HG03442 (cell line): ENCODE measurements at regions not wholly inside any gene's neighbourhood (a gene's known extent, or its start where the extent isn't known, plus 50 kb on each side); places are given as distances from the start of the nearest gene placed in this dataset.
A peak's percentile ranks its signal among the peaks of the same experiment; 100 is the strongest.

Source experiments
- ATAC-seq: cut with Tn5 transposase; IDR thresholded peaks from one replicate; pipeline ENCODE4 v1.9.1; 2021; ENCODE audit warnings: mild to moderate bottlenecking, moderate library complexity; ENCODE audit not compliant: unreplicated experiment

- no peak for ATAC-seq
Observed at GRCh38 chr10:43982250-43982649, 333.6 kb upstream of the ZNF32 start.

GRCh38 chr10:43981696-43982095, 333.0 kb upstream of the ZNF32 start:
- no peak for ATAC-seq

DNA sequence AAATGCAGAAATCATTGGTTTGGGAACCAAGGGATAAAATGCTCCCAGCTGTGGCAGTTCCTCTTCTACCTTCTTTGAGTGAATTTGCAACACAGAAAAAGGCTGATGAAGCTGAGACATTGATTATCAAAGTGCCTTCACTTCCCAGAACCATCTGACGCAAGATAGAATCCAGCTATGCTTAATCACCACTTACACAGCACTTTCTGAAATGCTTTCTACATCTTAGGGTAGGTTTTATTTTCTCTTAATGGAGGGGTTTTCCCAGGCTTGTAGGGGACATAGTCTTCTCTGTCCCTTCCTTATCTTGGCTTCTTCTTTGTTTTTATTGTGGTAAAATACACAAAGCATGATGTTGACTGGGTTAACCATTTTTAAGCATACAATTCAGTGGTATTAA, 332.6 kb upstream of the ZNF32 start:
- ATAC-seq, result no peak

GRCh38 chr10:43980715-43981114, 332.0 kb upstream of the ZNF32 start:
- ATAC-seq, result no peak

DNA sequence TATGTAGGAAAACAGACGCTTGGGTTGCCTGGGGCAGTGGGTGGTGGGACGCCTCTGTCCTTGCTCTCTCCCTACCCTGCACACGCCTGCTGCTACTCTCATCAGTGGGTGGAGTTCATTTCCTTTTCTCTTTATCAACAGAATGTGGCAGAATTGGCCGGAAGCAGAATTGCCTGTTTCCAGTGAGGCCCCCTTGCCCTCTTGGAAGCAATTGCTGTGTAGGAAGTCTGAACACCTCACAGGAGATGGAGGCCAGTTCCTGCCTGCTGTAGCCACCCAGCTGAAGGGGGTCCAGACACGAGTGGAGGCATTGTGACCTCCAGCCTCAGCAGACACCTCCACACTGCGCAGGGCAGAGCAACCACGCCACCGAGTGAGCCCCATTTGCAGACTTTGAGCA, 331.6 kb upstream of the ZNF32 start:
- no peak for ATAC-seq

DNA sequence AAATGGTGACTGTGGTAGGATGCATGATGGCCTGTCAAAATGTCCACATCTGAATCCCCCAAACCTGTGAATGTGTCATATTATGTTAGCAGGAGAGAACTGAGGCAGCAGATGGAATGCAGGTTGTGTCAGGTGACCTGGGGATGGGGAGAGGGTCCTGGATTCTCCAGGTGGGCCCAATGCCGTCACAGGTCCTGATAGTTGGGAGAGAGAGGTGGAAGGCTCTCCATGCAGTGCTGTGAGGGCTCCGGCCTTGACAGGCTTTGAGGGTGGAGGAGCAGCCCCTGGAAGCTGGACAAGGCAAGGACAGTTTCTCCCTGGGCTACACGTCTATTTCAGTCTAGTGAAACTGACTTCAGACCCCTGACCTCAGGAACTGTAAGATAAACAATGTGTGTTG, 330.9 kb upstream of the ZNF32 start:
- ATAC-seq, result no peak

- no peak for ATAC-seq
Observed at GRCh38 chr10:43978936-43979335, 330.3 kb upstream of the ZNF32 start.

DNA sequence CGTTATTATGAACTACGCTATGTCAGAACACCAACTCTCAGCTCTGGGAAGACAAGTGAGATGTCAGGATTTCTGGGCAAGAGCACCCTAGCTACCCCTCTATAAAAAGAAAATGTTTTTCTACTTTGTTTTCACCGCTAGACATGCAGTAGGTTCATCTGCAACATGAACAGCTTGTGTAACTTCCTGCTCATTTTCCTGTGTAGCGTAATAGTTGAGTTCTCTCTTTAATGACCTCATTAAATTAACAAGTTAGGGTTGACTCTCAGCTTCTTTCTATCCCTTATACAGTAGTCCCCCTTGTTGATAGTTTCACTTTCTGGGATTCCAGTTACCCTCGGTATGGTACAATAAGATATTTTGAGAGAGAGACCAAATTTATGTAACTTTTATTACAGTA, 329.4 kb upstream of the ZNF32 start:
- ATAC-seq, result no peak

GRCh38 chr10:43976292-43976691, 327.6 kb upstream of the ZNF32 start:
- ATAC-seq, result no peak

DNA sequence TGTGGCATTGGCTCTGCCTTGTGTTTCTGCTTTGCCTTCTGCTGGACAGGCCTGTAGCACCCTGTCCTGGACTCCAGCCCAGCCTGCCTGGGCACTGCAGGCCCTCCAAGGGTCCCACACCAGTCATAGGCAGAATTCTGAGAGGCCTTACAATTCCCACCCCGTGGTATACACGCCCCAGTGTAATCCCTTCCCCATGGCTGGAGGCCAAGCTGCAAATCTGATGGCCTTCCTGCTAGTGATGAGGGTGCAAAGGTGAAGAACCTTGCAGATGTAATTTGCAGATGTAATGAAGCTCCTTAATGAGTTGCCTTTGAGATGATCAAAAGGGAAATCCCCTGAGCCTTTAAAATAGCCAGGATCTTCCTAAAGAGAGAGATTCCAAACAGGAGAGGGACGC, 325.1 kb upstream of the ZNF32 start:
- ATAC-seq, result no peak

- ATAC-seq, result no peak
Observed at GRCh38 chr10:43972976-43973647, 324.4 kb upstream of the ZNF32 start.

- ATAC-seq, result no peak
Observed at GRCh38 chr10:43971981-43972380, 323.3 kb upstream of the ZNF32 start.

- ATAC-seq, result no peak
Observed at GRCh38 chr10:43971306-43971705, 322.6 kb upstream of the ZNF32 start.

DNA sequence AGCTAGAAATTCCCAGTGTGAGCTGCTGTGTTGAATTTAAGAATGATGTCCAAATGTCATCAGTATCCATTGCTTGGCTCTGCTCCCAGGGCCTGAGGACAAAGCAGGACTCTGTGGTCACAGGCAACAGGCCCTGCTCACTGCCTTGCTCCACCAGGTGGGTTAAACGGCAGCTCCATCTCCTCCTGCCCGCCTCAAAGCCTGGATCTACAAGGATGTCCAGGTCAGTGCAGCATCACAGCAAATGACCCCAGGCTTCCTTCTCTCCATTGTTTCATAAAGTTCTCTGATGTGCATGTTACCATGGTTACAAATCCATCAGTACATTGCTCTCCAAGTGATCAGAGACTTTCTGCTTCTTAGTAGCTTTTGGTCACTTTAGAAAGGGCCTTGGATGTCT, 322.0 kb upstream of the ZNF32 start:
- no peak for ATAC-seq

DNA sequence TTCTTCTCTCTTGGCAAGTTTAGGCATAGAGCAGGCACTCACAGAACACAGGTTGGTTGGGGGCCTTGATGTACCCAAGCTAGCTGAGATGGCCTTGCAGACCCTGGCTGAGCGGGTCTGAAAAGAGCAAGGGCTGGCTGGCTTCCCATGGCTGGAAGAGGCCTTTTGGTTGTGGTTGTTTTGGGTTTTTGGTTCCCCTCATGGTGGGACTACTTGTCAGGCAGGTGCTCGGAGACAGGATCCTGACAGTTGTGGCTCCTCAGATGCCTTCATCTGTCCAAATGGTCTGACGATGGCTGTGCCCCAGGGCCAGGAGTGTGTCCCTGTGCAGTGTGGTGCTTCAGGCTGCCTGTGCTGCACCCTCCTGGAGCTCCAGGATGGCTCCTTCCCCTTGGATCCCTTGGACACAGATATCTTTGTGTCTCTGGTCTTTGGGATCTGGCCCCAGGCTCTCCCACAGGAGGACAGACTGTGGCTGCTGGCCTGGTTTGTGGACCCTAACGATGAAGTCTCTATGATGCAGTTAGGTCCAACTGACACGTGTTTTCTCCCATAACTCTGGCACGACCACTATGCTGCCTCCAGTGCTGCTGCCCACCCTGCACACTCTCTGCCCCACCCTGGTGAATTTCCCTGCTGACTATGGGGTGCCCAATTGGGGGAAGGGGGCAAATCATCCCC, 321.5 kb upstream of the ZNF32 start:
- ATAC-seq, result no peak

- no peak for ATAC-seq
Observed at GRCh38 chr10:43969506-43969905, 320.8 kb upstream of the ZNF32 start.

- ATAC-seq, result no peak
Observed at GRCh38 chr10:43968961-43969360, 320.3 kb upstream of the ZNF32 start.

DNA sequence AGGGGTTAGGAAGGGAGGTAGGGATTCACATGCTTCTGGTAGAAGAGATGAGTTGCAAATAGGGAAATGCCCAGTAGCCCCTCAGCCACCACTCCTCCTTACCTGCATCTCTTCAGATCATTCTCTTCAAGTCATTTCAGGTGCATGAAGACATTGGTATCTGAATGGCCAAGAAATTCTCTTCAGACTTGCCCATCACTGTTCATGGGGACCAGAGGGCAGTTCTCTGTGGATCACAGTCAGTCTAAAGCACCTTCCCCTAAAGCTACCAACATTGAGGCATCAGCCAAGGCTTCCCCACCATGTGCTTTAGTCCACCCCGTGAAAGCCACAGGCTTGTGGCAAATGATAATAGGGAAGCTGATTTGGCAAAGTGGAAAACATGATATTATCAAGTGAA, 319.4 kb upstream of the ZNF32 start:
- no peak for ATAC-seq

DNA sequence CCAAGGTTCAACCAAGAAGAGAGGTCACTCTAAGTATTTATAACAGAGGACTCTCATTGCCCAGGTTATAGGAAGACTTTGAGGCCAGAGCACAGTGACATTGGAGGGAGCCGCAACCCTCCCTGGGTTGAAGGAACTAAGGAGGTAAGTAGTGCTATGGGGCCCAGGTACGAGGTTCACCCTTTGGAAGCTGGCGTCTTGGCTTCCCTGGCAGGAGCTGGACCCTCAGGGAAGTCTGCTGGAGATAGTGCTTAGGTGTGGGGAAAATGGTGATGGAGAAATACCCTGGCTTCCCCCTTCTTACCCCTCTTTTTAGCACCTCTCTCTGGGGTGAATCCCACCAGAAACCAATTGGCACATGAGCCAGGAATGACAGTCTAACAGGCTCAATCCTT, 317.9 kb upstream of the ZNF32 start:
- ATAC-seq, result no peak

DNA sequence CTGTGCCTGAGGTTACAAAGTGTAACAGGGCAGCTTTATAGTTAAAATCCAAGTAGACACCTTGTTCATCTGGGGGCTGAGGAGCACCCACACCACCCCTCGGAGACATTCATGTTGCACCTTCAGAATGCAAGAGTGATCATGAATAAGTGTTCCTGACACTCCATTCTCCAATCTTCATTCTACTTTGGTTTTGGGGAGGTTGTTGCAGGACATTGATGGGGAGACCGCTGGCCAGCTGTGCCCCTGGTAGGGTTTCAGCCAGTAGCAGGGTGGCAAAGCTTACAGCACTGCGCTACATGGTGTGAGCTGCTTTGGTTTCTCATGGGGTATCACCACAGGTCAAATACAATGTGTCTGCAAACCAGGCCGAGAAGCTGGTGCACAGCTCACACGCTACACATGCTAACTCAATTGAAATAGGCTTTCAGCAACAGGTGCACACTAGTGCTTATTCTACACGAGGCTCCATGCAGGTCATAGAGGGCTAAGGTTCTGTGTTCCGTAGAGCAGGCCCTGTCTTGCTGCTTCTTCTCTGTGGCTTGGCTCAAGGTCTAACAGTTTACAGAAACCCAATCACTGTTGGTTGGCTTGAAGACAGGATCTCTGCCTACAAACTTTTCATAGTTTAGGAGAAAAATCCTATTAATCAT, 317.4 kb upstream of the ZNF32 start:
- no peak for ATAC-seq

- peak; percentile 45 for ATAC-seq
Observed at GRCh38 chr10:43965033-43965917, 316.6 kb upstream of the ZNF32 start.
